ENCODE measurements at regions not wholly inside any gene's neighbourhood (a gene's known extent, or its start where the extent isn't known, plus 50 kb on each side); places are given as distances from the start of the nearest gene placed in this dataset.

DNA sequence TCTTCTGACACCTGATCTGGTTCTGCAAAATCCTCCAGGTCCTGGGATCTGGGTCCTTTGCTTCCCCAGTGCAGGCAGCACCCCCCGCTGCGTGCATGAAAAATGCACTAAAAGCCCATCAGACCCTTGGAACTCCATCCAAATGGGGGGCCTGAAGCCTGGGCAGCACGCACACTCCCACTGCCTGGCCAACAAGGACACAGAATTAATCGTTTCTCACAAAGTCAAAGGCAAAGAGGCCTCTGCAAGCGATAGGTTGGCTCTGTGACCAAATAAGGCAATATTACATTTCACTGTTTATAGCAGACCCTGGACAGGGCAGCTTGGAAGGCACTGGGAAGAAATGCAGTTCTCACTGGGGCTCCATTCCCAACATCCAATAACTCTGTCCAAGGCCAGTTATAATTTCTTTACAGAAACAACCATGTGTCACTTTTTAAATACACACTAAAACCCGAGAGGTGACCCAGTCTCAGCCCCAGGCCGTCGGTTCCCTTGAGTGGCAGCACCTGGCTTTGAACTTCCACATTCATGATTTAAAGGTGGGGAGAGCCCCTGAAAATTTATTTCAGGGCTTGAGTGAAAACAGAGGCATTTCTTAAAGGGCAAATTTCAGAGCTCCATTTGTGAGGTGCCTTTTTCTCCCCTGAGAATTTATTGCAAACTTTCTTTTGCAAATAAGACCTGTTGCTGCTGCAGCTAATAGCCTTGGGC lies 114.4 kb upstream of the ANO1 start:
- no peak for TF ChIP-seq CTCF (IDR thresholded peaks at IDR 0.05; ENCODE audit: poor library complexity)
- TF ChIP-seq EZH2 (IDR thresholded peaks at IDR 0.05; ENCODE audit: borderline replicate concordance) = no peak
- no peak for TF ChIP-seq EZH2phosphoT487 (IDR thresholded peaks at IDR 0.05; ENCODE audit: low read depth, severe bottlenecking, unreplicated experiment)

All from hepatocyte (in vitro differentiated cells).